Right lobe of liver (tissue), 6 donors: ENCODE measurements at regions not wholly inside any gene's neighbourhood (a gene's known extent, or its start where the extent isn't known, plus 50 kb on each side); places are given as distances from the start of the nearest gene placed in this dataset.
"Not testable (repeated sequence)": the region's sequence is repeated elsewhere in the genome, so short reads cannot be mapped to it uniquely, and the experiment has no call there.

Experiments
- ATAC-seq, 4 donors: fragments of 200-7000 bp; cut with Tn5 transposase; one replicate each; pipeline ENCODE4 v1.9.1; 2020; ENCODE audit warnings: mild to moderate bottlenecking in 4 of 4, moderate library complexity in 4 of 4
- DNase-seq, 3 donors: peaks; one replicate each; pipeline ENCODE4 v3.0.0-alpha.2; 2020
- H3K27ac ChIP-seq, 3 donors: fragments of 200-600 bp; one replicate each; pipeline ENCODE4 v1.8.0; 2022
- H3K27me3 ChIP-seq, 2 donors: fragments of 200-600 bp; one replicate each; pipeline ENCODE4 v1.8.0; 2022
- H3K36me3 ChIP-seq, 4 donors: fragments of 200-600 bp; sonication (generic) in 1 of 4; one replicate each; pipeline versions ENCODE4 v1.5.1 to v1.8.0; 2017 to 2022; ENCODE audit warnings: control low read depth in 1 of 4
- H3K4me1 ChIP-seq, 4 donors: fragments of 200-600 bp; sonication (generic) in 1 of 4; one replicate each; pipeline versions ENCODE4 v1.5.1 to v1.8.0; 2017 to 2022; ENCODE audit warnings: control low read depth in 1 of 4
- H3K4me3 ChIP-seq, 3 donors: fragments of 200-600 bp; one replicate each; pipeline ENCODE4 v1.8.0; 2022
- H3K9me3 ChIP-seq, 4 donors: fragments of 200-600 bp; sonication (generic) in 1 of 4; one replicate each; pipeline versions ENCODE4 v1.5.1 to v1.8.0; 2017 to 2022; ENCODE audit warnings: control low read depth in 1 of 4
- POLR2A ChIP-seq: fragments of 450-650 bp; IDR thresholded peaks from one replicate; pipeline ENCODE4 v1.6.1; 2017; ENCODE audit warnings: antibody characterized with exemption, mild to moderate bottlenecking
- WGBS: methylation state at CpG from one replicate; pipeline ENCODE4 v1.1.6; 2018; ENCODE audit warnings: low coverage, low lambda C conversion rate; ENCODE audit not compliant: insufficient coverage; ENCODE audit errors: missing lambda C conversion rate; 5-methylcytosine and 5-hydroxymethylcytosine counted together
- intact Hi-C, 2 donors: fragments of 100-400 bp; cut with DNase I; formaldehyde crosslinking; loops; one replicate each; pipeline versions ENCODE4 v1.11.2 to v1.14.1; 2022
- TF ChIP-seq, protein P1 (sequence below), 4 donors: fragments of 200-600 bp in 3 of 4; fragments of 450-650 bp in 1 of 4; IDR thresholded peaks; one replicate each; pipeline versions ENCODE4 v1.5.1 to v1.8.0; 2016 to 2022; ENCODE audit warnings: antibody characterized with exemption in 4 of 4, mild to moderate bottlenecking in 2 of 4
- donor health status: DM: no; HTN: yes; CAD: no.
- donor health status: DM: no; HTN: no; CAD: no.
- donor health status: DM: no; HTN: no; CAD: no.
- donor health status: DM: no; HTN: yes; CAD: no.
- donor health status: DM: no; HTN: yes; CAD: no.

DNA sequence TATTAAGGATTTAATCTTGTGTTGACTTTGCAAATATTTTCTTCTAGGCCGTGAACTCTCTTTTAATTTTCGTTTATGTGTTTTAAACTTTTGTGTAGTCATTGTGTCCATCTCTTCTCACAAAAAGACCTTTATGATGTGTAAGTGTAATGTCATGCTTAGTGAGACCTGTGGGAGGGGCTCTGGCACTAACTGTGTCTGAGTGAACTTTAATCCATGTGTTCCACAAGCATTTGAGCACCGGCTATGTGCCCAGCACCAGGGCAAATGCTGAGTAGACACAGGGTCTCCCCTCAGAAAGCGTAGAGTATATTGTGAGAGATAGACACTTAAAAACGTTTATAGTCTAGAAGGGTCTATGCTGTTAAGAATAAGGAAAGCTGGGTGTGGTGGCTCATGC lies 272.6 kb upstream of the TUT7 start:
- no peak for DNase-seq
- peak in 3 of 4 donors; percentile 37 to 80 (median 47) for ATAC-seq
- no peak for TF ChIP-seq POLR2A
- TF ChIP-seq, protein P1, sequence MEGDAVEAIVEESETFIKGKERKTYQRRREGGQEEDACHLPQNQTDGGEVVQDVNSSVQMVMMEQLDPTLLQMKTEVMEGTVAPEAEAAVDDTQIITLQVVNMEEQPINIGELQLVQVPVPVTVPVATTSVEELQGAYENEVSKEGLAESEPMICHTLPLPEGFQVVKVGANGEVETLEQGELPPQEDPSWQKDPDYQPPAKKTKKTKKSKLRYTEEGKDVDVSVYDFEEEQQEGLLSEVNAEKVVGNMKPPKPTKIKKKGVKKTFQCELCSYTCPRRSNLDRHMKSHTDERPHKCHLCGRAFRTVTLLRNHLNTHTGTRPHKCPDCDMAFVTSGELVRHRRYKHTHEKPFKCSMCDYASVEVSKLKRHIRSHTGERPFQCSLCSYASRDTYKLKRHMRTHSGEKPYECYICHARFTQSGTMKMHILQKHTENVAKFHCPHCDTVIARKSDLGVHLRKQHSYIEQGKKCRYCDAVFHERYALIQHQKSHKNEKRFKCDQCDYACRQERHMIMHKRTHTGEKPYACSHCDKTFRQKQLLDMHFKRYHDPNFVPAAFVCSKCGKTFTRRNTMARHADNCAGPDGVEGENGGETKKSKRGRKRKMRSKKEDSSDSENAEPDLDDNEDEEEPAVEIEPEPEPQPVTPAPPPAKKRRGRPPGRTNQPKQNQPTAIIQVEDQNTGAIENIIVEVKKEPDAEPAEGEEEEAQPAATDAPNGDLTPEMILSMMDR (IDR thresholded peaks at IDR 0.05), result peak in 1 of 4 donors; percentile 14
- Histone ChIP-seq H3K27ac (no peak overlapping the region), H3K4me3 (no peak overlapping the region), H3K9me3 (no peaks in the 10 kb centered on the region), H3K27me3 (no peaks in the 10 kb centered on the region), H3K4me1 (no peaks in the 10 kb centered on the region), H3K36me3 (no peaks in the 10 kb centered on the region)
- WGBS, result 32% methylated on average over 5 of the region's 5 CpGs
- intact Hi-C loops, result no loop called here

DNA sequence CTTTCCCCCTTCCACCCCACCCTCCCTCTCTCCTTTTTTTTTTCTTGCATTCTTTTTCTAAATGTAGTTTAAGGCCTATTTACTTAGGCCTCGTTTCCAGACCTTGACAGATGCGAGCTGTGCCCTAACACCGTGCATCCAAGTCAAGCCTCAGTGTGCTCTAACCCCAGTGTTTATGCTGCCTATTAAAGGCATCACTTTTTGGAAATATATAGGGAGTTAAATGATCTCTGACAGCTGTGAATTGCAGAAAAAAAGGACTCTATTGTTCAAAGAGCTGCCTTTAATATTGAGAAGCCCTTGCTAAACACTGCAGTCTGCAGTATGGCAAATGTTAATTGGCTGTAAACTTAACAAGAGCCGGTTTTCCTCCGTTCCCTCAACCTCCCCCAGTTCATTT lies 270.4 kb upstream of the TUT7 start:
- WGBS, result 71% methylated on average over 5 of the region's 5 CpGs
- Histone ChIP-seq H3K36me3 (no peaks in the 10 kb centered on the region), H3K27me3 (no peaks in the 10 kb centered on the region), H3K4me1 (no peaks in the 10 kb centered on the region), H3K27ac (no peak overlapping the region), H3K9me3 (no peaks in the 10 kb centered on the region), H3K4me3 (no peak overlapping the region)
- intact Hi-C loops, result no loop called here
- ATAC-seq, result no peak
- TF ChIP-seq, protein P1 (IDR thresholded peaks at IDR 0.05), result no peak
- no peak for TF ChIP-seq POLR2A
- no peak for DNase-seq

DNA sequence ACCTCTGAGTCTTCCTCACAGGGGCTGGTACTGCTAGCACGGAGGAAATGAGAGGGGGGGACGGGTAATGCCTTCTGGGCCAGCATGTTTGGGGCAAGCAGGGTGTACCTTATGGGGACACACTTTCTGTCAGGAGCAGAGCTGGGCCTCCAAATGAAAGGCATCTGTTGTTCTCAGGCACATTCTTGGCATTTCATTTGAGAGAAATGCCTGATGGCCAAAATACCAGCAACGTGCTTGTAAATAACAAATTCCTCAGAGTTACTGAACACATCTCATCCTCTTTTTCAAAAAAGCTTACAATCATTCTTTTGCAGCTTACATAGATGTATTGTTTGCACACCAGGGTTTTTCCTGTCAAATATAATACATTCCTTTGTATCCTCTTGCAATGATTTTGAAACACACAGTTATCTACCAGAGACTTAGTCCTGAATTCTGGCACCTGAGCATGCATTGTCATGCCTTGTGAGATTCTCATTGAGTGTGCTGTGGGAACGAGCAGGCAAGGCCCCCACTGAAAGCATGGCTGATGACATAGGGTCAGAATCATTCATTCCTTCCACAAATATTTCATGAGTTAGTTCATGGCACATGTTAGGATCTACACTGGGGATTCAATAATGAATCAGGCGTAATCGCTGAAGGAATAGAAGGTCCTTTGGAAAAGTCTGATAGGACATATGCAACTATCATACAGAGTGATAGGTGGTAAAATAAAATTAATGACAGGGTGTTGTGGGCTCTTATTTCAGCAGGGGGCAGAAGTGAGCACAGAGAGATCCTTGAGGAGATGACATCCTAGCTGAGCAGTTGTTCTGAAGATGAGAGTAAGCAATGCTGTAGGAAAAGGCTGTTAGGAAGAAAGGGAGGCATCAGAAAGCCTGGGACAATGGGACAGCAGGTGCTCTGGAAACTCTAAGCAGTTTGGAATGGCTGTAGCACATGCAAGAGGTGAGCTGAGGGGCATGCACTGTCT lies 260.9 kb upstream of the TUT7 start:
- DNase-seq (no peak), ATAC-seq (peak in 2 of 4 donors; percentile 27 to 40)
- no peak overlapping the region for H3K4me3 ChIP-seq
- no peaks in the 10 kb centered on the region for H3K9me3 ChIP-seq
- no peak overlapping the region for H3K27ac ChIP-seq
- no peak for TF ChIP-seq POLR2A
- TF ChIP-seq, protein P1 (IDR thresholded peaks at IDR 0.05), result peak; percentile 31 to 48 (median 38)
- H3K27me3 ChIP-seq, result no peaks in the 10 kb centered on the region
- 47% methylated on average over 6 of the region's 6 CpGs for WGBS
- intact Hi-C loops, result loop anchor here in 1 of 2 donors (10.0 kb wide), 1 partner anchor 710 kb away; no protein-coding TSS in a partner anchor
- H3K36me3 ChIP-seq, result no peaks in the 10 kb centered on the region
- no peaks in the 10 kb centered on the region for H3K4me1 ChIP-seq

DNA sequence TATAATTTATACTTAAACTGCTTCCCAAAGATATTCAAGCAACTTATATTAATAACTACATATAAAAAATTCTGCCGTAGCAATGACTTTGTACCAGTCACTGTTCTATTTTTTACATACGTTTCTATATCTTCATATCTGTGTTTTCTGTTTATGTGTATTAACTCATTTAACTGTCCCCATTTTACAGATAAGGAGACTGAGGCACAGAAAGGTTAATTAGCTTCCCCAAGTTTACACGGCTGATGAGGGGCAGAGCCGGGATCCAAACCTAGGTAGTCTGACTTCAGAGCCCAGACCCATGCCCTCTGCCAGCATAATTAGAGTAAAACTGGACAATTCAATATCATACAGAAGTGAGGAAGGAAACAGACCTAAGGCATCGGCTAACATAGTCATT lies 259.7 kb upstream of the TUT7 start:
- H3K27ac ChIP-seq, result no peak overlapping the region
- no peaks in the 10 kb centered on the region for H3K27me3 ChIP-seq
- H3K4me1 ChIP-seq, result no peaks in the 10 kb centered on the region
- TF ChIP-seq, protein P1 (IDR thresholded peaks at IDR 0.05), result no peak
- no peak for TF ChIP-seq POLR2A
- H3K4me3 ChIP-seq, result no peak overlapping the region
- no peaks in the 10 kb centered on the region for H3K9me3 ChIP-seq
- no peaks in the 10 kb centered on the region for H3K36me3 ChIP-seq
- intact Hi-C loops, result loop anchor here in 1 of 2 donors (10.0 kb wide), 1 partner anchor 711 kb away; no protein-coding TSS in a partner anchor
- ATAC-seq, result no peak
- WGBS, result 71% methylated on average over 5 of the region's 5 CpGs
- DNase-seq, result no peak

DNA sequence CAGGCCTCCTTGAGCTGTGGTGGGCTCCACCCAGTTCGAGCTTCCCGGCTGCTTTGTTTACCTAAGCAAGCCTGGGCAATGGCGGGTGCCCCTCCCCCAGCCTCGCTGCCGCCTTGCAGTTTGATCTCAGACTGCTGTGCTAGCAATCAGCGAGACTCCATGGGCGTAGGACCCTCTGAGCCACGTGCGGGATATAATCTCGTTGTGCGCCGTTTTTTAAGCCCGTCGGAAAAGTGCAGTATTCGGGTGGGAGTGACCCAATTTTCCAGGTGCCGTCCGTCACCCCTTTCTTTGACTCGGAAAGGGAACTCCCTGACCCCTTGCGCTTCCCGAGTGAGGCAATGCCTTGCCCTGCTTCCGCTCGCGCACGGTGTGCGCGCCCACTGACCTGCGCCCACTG lies 257.3 kb upstream of the TUT7 start:
- H3K27ac ChIP-seq, H3K27me3 ChIP-seq, H3K4me1 ChIP-seq, ATAC-seq, H3K4me3 ChIP-seq, H3K36me3 ChIP-seq, DNase-seq, H3K9me3 ChIP-seq: not testable (repeated sequence)
- intact Hi-C loops, result loop anchor here in 1 of 2 donors (10.0 kb wide), 1 partner anchor 713 kb away; no protein-coding TSS in a partner anchor
- 87% methylated on average over 17 of the region's 27 CpGs for WGBS
